ENCODE measurements at regions not wholly inside any gene's neighbourhood (a gene's known extent, or its start where the extent isn't known, plus 50 kb on each side); places are given as distances from the start of the nearest gene placed in this dataset.
"Not testable (repeated sequence)": the region's sequence is repeated elsewhere in the genome, so short reads cannot be mapped to it uniquely, and the experiment has no call there.

DNA sequence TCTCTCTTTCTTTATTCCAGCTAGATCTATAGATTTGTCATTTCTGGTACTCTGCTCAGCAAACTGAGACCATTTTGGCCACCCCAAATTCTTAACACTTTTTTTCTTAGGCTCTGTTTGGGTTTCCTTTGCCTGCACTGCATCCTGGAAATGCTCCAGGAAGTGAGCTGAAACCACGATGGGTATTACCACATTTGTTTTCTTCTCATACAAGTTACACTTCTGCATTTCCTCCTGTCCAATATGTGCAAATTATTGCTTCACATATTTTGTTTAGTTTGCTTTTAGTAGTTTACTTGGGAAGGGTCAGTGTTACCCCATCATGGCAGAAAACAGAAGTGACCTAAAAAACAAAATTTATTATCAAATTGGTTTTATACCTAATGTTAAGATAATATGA is 498.6 kb upstream of the GRIN3A start:
- no peak for DNase-seq (ENCODE audit: low read depth, low spot score)
- no peaks in the 10 kb centered on the region for H3K36me3 ChIP-seq (ENCODE audit: insufficient read depth, insufficient read length, low read length)
- H3K9ac ChIP-seq (ENCODE audit: insufficient read length, low read depth) = no peak overlapping the region
- H3K4me3 ChIP-seq (ENCODE audit: insufficient read length, low read depth) = no peak overlapping the region
- TF ChIP-seq SUZ12 (IDR thresholded peaks at IDR 0.05; ENCODE audit: extremely low read depth, insufficient read depth, insufficient read length) (no peak), ZNF274 (IDR thresholded peaks at IDR 0.05; ENCODE audit: low read depth, low read length) (no peak)
- H3K4me1 ChIP-seq (ENCODE audit: insufficient read depth, insufficient read length) = no peaks in the 10 kb centered on the region
- no peaks in the 10 kb centered on the region for H3K27me3 ChIP-seq (ENCODE audit: insufficient read depth, insufficient read length)
- H3K9me3 ChIP-seq (ENCODE audit: insufficient read depth, low read length) = no peaks in the 10 kb centered on the region

DNA sequence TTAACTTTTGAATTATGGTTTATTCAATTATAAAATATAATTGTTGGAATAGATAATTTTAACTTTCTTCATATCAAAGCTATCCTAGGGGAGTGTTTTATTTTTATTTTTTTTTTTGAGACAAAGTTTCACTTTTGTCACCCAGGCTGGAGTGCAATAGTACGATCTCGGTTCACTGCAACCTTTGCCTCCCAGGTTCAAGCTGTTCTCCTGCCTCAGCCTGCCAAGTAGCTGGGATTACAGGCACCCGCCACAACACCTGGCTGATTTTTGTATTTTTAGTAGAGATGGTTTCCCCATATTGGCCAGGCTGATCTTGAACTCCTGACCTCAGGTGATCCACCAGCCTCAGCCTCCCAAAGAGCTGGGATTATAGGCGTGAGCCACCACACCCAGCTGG is 489.0 kb upstream of the GRIN3A start:
- H3K27me3 ChIP-seq (ENCODE audit: insufficient read depth, insufficient read length); H3K9me3 ChIP-seq (ENCODE audit: insufficient read depth, low read length); H3K4me1 ChIP-seq (ENCODE audit: insufficient read depth, insufficient read length); DNase-seq (ENCODE audit: low read depth, low spot score); H3K9ac ChIP-seq (ENCODE audit: insufficient read length, low read depth); H3K4me3 ChIP-seq (ENCODE audit: insufficient read length, low read depth); H3K36me3 ChIP-seq (ENCODE audit: insufficient read depth, insufficient read length, low read length): not testable (repeated sequence)

GRCh38 chr9:102225841-102226441 is 487.5 kb upstream of the GRIN3A start:
- Histone ChIP-seq H3K9me3 (ENCODE audit: insufficient read depth, low read length) (no peaks in the 10 kb centered on the region), H3K9ac (ENCODE audit: insufficient read length, low read depth) (no peak overlapping the region), H3K4me3 (ENCODE audit: insufficient read length, low read depth) (no peak overlapping the region), H3K36me3 (ENCODE audit: insufficient read depth, insufficient read length, low read length) (no peaks in the 10 kb centered on the region), H3K27me3 (ENCODE audit: insufficient read depth, insufficient read length) (no peaks in the 10 kb centered on the region), H3K4me1 (ENCODE audit: insufficient read depth, insufficient read length) (no peaks in the 10 kb centered on the region)
- no peak for TF ChIP-seq YY1 (IDR thresholded peaks at IDR 0.05; ENCODE audit: insufficient read depth, insufficient read length)
- no peak for TF ChIP-seq SUZ12 (IDR thresholded peaks at IDR 0.05; ENCODE audit: extremely low read depth, insufficient read depth, insufficient read length)
- TF ChIP-seq ZNF274 (IDR thresholded peaks at IDR 0.05; ENCODE audit: low read depth, low read length) = no peak
- DNase-seq (ENCODE audit: low read depth, low spot score) = no peak

- not testable (repeated sequence) for H3K36me3 ChIP-seq (ENCODE audit: insufficient read depth, insufficient read length, low read length); H3K27me3 ChIP-seq (ENCODE audit: insufficient read depth, insufficient read length); H3K9me3 ChIP-seq (ENCODE audit: insufficient read depth, low read length); H3K4me1 ChIP-seq (ENCODE audit: insufficient read depth, insufficient read length)
- DNase-seq (ENCODE audit: low read depth, low spot score) = peak; percentile 43
- peak; percentile 18 for TF ChIP-seq YY1 (IDR thresholded peaks at IDR 0.05; ENCODE audit: insufficient read depth, insufficient read length)
- Histone ChIP-seq H3K9ac (ENCODE audit: insufficient read length, low read depth) (peak overlapping the region; percentile 76), H3K4me3 (ENCODE audit: insufficient read length, low read depth) (peak overlapping the region; percentile 50)
Observed at GRCh38 chr9:102223320-102224136, 485.1 kb upstream of the GRIN3A start.

- H3K27me3 ChIP-seq (ENCODE audit: insufficient read depth, insufficient read length) = no peaks in the 10 kb centered on the region
- no peaks in the 10 kb centered on the region for H3K9me3 ChIP-seq (ENCODE audit: insufficient read depth, low read length)
- no peak overlapping the region for H3K9ac ChIP-seq (ENCODE audit: insufficient read length, low read depth)
- H3K36me3 ChIP-seq (ENCODE audit: insufficient read depth, insufficient read length, low read length) = no peaks in the 10 kb centered on the region
- no peak for TF ChIP-seq ZNF274 (IDR thresholded peaks at IDR 0.05; ENCODE audit: low read depth, low read length)
- TF ChIP-seq SUZ12 (IDR thresholded peaks at IDR 0.05; ENCODE audit: extremely low read depth, insufficient read depth, insufficient read length) = no peak
- no peak for TF ChIP-seq YY1 (IDR thresholded peaks at IDR 0.05; ENCODE audit: insufficient read depth, insufficient read length)
- DNase-seq (ENCODE audit: low read depth, low spot score) = no peak
- no peaks in the 10 kb centered on the region for H3K4me1 ChIP-seq (ENCODE audit: insufficient read depth, insufficient read length)
- no peak overlapping the region for H3K4me3 ChIP-seq (ENCODE audit: insufficient read length, low read depth)
Observed at GRCh38 chr9:102209176-102209575, 470.7 kb upstream of the GRIN3A start.

- no peaks in the 10 kb centered on the region for H3K4me1 ChIP-seq (ENCODE audit: insufficient read depth, insufficient read length)
- TF ChIP-seq ZNF274 (IDR thresholded peaks at IDR 0.05; ENCODE audit: low read depth, low read length) (no peak), SUZ12 (IDR thresholded peaks at IDR 0.05; ENCODE audit: extremely low read depth, insufficient read depth, insufficient read length) (no peak), YY1 (IDR thresholded peaks at IDR 0.05; ENCODE audit: insufficient read depth, insufficient read length) (no peak)
- H3K36me3 ChIP-seq (ENCODE audit: insufficient read depth, insufficient read length, low read length) = no peaks in the 10 kb centered on the region
- no peaks in the 10 kb centered on the region for H3K27me3 ChIP-seq (ENCODE audit: insufficient read depth, insufficient read length)
- H3K9ac ChIP-seq (ENCODE audit: insufficient read length, low read depth) = no peak overlapping the region
- DNase-seq (ENCODE audit: low read depth, low spot score) = no peak
- no peaks in the 10 kb centered on the region for H3K9me3 ChIP-seq (ENCODE audit: insufficient read depth, low read length)
- H3K4me3 ChIP-seq (ENCODE audit: insufficient read length, low read depth) = no peak overlapping the region
Observed at GRCh38 chr9:102206432-102206831, 468.0 kb upstream of the GRIN3A start.

DNA sequence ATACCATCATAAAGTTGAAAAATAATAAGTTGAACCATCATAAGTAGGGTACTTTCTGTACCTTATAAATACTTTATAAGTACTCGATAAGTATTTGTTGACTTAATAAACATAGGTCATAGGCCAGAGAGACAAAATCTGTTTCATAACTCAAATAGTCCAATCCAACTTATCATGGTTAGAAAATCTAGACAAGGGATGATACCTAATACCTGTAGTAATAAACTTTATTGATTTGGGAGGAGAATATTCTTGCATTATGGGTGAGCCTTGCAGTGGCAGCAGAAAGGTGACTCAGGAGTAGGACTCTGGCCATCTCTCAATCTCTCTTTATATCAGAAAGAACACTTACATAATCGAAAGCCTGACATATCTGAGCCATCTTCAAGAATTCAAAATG is 466.8 kb upstream of the GRIN3A start:
- DNase-seq (ENCODE audit: low read depth, low spot score) = no peak
- H3K36me3 ChIP-seq (ENCODE audit: insufficient read depth, insufficient read length, low read length) = no peaks in the 10 kb centered on the region
- no peak for TF ChIP-seq SUZ12 (IDR thresholded peaks at IDR 0.05; ENCODE audit: extremely low read depth, insufficient read depth, insufficient read length)
- no peak for TF ChIP-seq YY1 (IDR thresholded peaks at IDR 0.05; ENCODE audit: insufficient read depth, insufficient read length)
- no peak for TF ChIP-seq ZNF274 (IDR thresholded peaks at IDR 0.05; ENCODE audit: low read depth, low read length)
- no peaks in the 10 kb centered on the region for H3K4me1 ChIP-seq (ENCODE audit: insufficient read depth, insufficient read length)
- H3K9ac ChIP-seq (ENCODE audit: insufficient read length, low read depth) = no peak overlapping the region
- no peaks in the 10 kb centered on the region for H3K27me3 ChIP-seq (ENCODE audit: insufficient read depth, insufficient read length)
- H3K4me3 ChIP-seq (ENCODE audit: insufficient read length, low read depth) = no peak overlapping the region
- H3K9me3 ChIP-seq (ENCODE audit: insufficient read depth, low read length) = no peaks in the 10 kb centered on the region

Measured in NT2/D1 (cell line).